Left lung (tissue), 4 donors: ENCODE measurements at regions not wholly inside any gene's neighbourhood (a gene's known extent, or its start where the extent isn't known, plus 50 kb on each side); places are given as distances from the start of the nearest gene placed in this dataset.

Source experiments
- ATAC-seq: fragments of 200-7000 bp; cut with Tn5 transposase; one replicate; pipeline ENCODE4 v1.9.1; 2020; ENCODE audit warnings: moderate library complexity
- DNase-seq, 4 donors: peaks; one replicate each; pipeline ENCODE4 v3.0.0-alpha.2; 2013 to 2020
- H3K27ac ChIP-seq, 2 donors: fragments of 200-600 bp; sonication (generic) in 1 of 2; one replicate each; pipeline versions ENCODE4 v1.5.0 to v1.8.0; 2020 to 2021
- H3K27me3 ChIP-seq, 2 donors: fragments of 200-600 bp; sonication (generic) in 1 of 2; one replicate each; pipeline versions ENCODE4 v1.5.0 to v1.8.0; 2020 to 2021
- H3K36me3 ChIP-seq, 2 donors: fragments of 200-600 bp; sonication (generic) in 1 of 2; one replicate each; pipeline versions ENCODE4 v1.5.0 to v1.8.0; 2020 to 2021
- H3K4me1 ChIP-seq, 2 donors: fragments of 200-600 bp; one replicate each; pipeline ENCODE4 v1.8.0; 2021
- H3K4me3 ChIP-seq, 2 donors: fragments of 200-600 bp; sonication (generic) in 1 of 2; one replicate each; pipeline versions ENCODE4 v1.5.0 to v1.8.0; 2020 to 2021; ENCODE audit warnings: mild to moderate bottlenecking in 1 of 2
- H3K9me3 ChIP-seq, 2 donors: fragments of 200-600 bp; sonication (generic) in 1 of 2; one replicate each; pipeline versions ENCODE4 v1.5.0 to v1.8.0; 2020 to 2021
- CTCF ChIP-seq, 2 donors: fragments of 200-600 bp; sonication (generic) in 1 of 2; IDR thresholded peaks; one replicate each; pipeline versions ENCODE4 v1.5.0 to v1.8.0; 2021; ENCODE audit warnings: antibody characterized with exemption in 2 of 2
- intact Hi-C, 2 donors: fragments of 100-400 bp; cut with DNase I; formaldehyde crosslinking; loops; one replicate each; pipeline versions ENCODE4 v1.11.2 to v1.14.2; 2022
- donor health status: DM: no; HTN: yes; CAD: no.
- donor health status: DM: no; HTN: no; CAD: no.

- intact Hi-C loops: no loop called here
- TF ChIP-seq CTCF (IDR thresholded peaks at IDR 0.05): no peak
Measured at GRCh38 chr13:70729369-70729768, 621.1 kb upstream of the KLHL1 start.

GRCh38 chr13:70723732-70724131, 615.5 kb upstream of the KLHL1 start:
- Histone ChIP-seq H3K4me1 (no peaks in the 10 kb centered on the region), H3K4me3 (no peak overlapping the region), H3K27ac (no peak overlapping the region), H3K9me3 (no peaks in the 10 kb centered on the region), H3K27me3 (no peaks in the 10 kb centered on the region), H3K36me3 (no peaks in the 10 kb centered on the region)
- ATAC-seq (peak; percentile 32), DNase-seq (peak in 2 of 4 donors; percentile 14 to 48)
- TF ChIP-seq CTCF (IDR thresholded peaks at IDR 0.05): peak in 1 of 2 donors; percentile 11
- intact Hi-C loops: no loop called here

More at GRCh38 chr13:70729369-70729768, 621.1 kb upstream of the KLHL1 start:
- ATAC-seq (no peak), DNase-seq (no peak)
- Histone ChIP-seq H3K36me3 (no peaks in the 10 kb centered on the region), H3K27me3 (no peaks in the 10 kb centered on the region), H3K9me3 (no peaks in the 10 kb centered on the region), H3K4me1 (no peaks in the 10 kb centered on the region), H3K4me3 (no peak overlapping the region), H3K27ac (no peak overlapping the region)

- no peak overlapping the region for H3K4me3 ChIP-seq
- H3K4me1 ChIP-seq: no peaks in the 10 kb centered on the region
- no peaks in the 10 kb centered on the region for H3K27me3 ChIP-seq
- ATAC-seq (no peak), DNase-seq (no peak)
- no peaks in the 10 kb centered on the region for H3K36me3 ChIP-seq
- TF ChIP-seq CTCF (IDR thresholded peaks at IDR 0.05): no peak
- no peak overlapping the region for H3K27ac ChIP-seq
- intact Hi-C loops: no loop called here
- H3K9me3 ChIP-seq: no peaks in the 10 kb centered on the region
Measured at GRCh38 chr13:70720386-70720785, 612.1 kb upstream of the KLHL1 start.

GRCh38 chr13:70714993-70715392, 606.7 kb upstream of the KLHL1 start:
- H3K27ac ChIP-seq: no peak overlapping the region
- H3K4me1 ChIP-seq: no peaks in the 10 kb centered on the region
- no peak for DNase-seq
- H3K9me3 ChIP-seq: no peaks in the 10 kb centered on the region
- H3K27me3 ChIP-seq: no peaks in the 10 kb centered on the region
- ATAC-seq: no peak
- intact Hi-C loops: no loop called here
- no peak overlapping the region for H3K4me3 ChIP-seq
- no peaks in the 10 kb centered on the region for H3K36me3 ChIP-seq
- TF ChIP-seq CTCF (IDR thresholded peaks at IDR 0.05): no peak

GRCh38 chr13:70708775-70709174, 600.5 kb upstream of the KLHL1 start:
- no peaks in the 10 kb centered on the region for H3K36me3 ChIP-seq
- H3K4me3 ChIP-seq: no peak overlapping the region
- DNase-seq: no peak
- H3K9me3 ChIP-seq: no peaks in the 10 kb centered on the region
- no peak for ATAC-seq
- intact Hi-C loops: no loop called here
- no peak overlapping the region for H3K27ac ChIP-seq
- TF ChIP-seq CTCF (IDR thresholded peaks at IDR 0.05): no peak
- no peaks in the 10 kb centered on the region for H3K27me3 ChIP-seq
- H3K4me1 ChIP-seq: no peaks in the 10 kb centered on the region
